GM21381 (cell line): ENCODE measurements at regions not wholly inside any gene's neighbourhood (a gene's known extent, or its start where the extent isn't known, plus 50 kb on each side); places are given as distances from the start of the nearest gene placed in this dataset.
"Not testable (repeated sequence)": the region's sequence is repeated elsewhere in the genome, so short reads cannot be mapped to it uniquely, and the experiment has no call there.

Source experiments
- ATAC-seq: cut with Tn5 transposase; IDR thresholded peaks from one replicate; pipeline ENCODE4 v1.9.1; 2021; ENCODE audit warnings: mild to moderate bottlenecking, moderate library complexity; ENCODE audit not compliant: unreplicated experiment

DNA sequence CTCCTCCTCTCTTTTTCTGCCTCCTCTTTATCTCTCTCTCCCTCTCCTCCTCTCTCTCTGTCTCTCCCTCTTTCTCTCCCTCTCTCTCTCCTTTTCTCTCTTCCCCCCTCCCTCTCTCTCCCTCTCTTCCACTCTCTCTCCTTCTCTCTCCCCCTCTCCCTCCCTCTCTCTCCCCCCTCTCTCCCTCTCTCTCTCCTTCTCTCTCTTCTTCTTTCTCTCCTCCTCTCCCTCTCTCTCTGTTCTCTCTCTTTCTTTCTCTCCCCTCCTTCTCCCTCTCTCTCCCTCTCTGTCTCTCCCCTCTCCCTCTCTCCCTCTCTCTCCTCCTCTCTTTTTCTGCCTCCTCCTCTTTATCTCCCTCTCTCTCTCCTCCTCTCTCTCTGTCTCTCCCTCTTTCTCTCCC is 197.4 kb downstream of the UQCRFS1 start:
- ATAC-seq: no peak

DNA sequence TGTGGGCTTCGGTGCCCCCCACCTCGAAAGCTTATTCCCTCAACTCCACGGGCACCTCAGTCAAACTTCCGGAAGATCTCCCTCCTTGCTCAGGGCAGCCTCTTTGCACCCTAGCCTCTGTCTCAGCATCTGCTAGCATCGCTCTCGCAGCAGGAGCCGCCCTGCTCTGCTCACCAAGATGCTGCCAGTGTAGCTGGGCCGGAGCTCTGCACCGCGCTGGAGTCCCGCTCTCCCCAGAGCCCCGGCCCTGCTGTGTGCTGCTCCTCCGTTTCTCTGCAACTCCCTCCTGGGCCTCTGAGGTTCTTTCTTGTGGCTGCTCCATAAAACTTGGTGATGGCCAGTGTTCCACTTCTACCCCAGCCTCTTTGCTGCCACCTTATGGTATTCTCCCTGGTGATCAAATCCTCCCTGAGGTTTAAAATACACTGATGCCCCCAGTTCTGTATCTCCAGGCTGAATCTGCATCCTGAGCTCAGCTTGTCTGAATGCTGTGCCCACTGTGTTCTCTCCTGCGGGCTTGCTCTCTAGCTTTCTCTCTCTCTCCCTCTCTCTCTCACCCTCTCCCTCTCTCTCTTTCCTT is 198.0 kb downstream of the UQCRFS1 start:
- no peak for ATAC-seq

DNA sequence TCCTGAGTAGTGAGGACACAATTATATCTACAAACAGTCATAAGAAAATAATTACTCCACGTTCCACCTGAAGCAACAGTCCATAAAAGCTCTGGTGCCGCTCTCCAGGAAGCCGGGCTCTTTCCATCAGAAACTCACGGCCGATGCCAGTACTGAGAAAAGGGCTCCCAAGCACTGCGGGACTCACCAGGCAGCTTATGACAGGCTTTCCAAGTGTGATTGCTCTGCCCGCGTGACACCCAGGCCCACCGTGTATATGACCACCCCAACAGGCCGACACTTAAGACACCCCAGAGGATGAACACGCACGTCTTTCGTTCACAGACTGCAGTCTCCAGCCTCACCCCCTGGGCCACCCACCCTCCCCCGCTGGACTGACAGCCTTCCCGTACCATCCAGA is 199.0 kb downstream of the UQCRFS1 start:
- no peak for ATAC-seq

DNA sequence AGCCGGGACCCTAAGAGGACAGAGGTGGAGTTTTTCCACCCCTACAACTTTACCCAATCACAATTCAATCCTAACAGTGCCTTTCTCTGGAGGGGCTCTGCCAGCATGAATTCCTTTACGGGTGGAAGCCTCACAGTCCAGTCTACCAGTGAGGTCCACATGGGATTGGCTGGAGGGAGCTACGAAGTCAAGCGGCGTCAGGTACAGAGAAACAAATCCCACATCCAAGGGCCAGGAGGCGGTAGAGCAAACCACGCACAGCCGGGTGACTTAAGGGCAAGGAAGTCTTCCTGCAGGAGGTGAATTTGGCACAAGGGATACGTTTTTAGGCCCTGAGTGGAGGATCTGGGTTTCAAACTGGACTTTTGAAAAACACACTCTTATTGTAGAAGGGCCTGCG is 199.6 kb downstream of the UQCRFS1 start:
- no peak for ATAC-seq

DNA sequence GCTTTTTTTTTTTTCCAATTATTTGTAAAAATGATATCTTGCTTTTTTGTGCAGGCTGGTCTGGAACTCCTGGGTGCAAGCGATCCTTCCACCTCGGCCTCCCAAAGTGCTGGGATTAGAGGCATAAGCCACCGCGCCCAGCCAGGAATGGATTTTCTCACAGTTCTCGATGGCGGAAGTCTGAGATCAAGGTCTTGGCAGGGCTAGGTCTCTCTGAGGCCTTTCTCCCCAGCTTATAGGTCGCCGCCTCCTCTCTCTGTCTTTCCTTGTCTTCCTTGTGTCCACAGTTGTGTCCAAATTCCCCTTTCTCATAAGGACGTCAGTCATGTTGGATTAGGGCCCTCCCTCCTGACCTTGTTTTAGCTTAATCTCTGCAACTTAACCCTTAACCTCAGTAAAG is 200.5 kb downstream of the UQCRFS1 start:
- ATAC-seq: no peak

DNA sequence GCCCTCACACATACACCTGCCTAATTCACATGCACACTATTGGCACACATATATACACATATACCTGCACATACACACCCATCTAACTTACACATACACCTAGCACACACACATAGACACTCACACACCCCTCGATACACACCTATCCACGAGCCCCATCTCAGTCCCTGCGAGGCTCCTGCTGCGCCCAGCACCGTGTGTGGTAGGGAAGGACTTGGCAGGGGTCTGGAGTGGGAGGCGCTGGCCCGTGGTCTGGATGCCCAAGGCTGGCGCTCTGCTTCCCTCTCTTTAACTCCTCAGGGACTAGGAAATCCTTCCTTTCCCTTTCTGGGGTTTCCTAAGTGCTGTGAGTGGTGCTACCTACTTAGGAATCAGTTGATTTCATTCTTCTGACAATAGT is 202.7 kb downstream of the UQCRFS1 start:
- ATAC-seq: no peak

DNA sequence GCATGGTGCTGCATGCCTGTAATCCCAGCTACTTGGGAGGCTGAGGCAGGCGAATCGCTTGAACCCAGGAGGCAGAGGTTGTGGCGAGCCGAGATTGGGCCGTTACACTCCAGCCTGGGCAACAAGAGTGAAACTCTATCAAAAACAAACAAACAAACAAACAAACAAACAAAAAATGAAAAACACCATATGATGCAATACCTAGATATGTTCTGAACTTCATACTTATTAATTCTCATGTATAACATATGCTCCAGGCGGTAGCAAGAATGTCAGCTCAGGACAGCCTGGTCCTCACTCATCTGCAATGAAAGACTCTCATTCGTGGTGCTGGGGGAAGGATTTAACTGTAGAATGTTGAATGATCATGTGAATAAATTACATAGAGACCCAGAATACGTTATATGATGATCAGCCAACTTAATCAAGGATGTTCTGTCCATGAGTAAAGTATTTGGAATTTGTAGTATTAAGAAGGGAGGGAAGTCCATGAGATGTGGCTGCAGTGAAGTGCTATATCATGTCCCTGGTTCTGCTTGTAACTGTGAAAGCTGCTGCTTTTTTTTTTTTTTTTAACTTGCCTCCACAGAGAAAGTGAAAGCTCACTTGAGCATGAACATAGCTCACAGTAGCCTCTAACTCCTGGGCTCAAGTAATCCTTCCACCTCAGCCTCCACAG is 206.8 kb downstream of the UQCRFS1 start:
- ATAC-seq: no peak

DNA sequence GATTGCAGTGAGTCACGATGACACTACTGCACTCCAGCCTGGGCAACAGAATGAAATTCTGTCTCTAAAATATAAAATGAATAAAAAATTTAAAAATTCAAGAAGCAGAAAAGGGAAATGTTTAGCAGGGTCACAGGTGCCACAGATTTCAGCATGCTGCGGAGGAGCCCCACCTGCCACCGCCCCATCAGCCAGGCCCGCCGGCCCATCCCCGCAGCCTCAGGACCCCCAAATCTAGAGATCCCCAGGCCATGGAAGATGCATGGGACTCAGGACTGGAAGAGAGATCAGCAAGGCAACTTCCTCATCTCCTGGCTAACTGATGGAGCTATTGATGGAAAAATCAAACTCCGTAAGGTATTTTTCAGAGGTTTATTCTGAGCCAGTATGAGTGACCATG is 208.2 kb downstream of the UQCRFS1 start:
- ATAC-seq: no peak

DNA sequence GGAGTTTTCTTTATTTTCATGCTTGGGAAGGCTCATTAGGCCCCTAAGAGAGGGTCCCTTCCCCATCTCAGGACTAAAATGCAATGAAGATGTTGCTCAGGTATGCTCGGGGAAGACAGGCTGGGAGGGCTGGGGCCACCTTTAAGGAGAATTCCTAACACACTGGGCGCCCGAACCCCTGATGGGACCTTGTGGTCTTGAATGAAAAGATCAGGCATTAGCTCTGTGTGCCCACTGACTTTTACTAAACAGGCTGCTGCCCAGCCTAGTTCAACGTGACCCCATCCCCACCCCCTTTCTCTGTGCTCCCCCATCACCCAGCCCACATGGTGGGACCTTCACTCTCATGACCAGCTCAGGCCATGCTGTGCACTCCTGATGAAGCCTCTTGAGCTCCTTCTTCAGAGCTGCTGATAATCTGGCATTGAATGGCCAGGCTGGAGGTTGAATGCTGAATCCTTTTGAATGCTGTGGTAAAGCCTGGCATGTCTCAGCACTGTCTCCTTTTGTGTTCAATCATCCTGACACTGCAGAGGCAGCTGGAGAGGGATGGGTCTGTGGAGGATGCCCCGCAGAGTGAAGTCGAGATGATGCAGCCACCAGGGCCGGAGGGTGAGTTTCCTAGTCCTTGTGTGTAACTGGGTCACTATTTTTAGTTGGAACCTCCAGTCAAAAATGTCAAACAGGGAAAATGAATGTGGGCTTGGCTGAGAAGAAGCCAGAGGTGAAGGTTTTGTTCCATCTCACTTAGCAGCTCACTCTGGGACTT is 209.1 kb downstream of the UQCRFS1 start:
- ATAC-seq: no peak

DNA sequence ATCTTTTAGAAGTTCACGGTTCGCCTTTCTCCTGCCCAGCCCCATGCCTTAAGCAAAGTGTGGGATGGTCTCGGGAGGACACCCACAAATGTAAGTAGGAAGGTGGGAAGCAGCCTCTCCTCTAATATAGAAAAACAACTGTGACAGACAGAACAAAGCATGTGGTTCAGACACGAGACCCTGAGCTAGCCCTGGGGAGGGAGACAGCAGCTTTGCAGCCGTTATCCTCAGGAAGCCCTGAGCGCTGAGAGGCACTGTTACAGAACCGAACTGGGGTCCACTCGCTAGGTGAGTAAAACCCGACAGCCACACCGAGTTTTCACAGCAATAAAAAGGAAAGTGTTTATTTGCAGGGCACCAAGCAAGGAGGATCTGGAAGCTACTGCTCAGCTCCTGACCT is 210.6 kb downstream of the UQCRFS1 start:
- ATAC-seq: no peak

DNA sequence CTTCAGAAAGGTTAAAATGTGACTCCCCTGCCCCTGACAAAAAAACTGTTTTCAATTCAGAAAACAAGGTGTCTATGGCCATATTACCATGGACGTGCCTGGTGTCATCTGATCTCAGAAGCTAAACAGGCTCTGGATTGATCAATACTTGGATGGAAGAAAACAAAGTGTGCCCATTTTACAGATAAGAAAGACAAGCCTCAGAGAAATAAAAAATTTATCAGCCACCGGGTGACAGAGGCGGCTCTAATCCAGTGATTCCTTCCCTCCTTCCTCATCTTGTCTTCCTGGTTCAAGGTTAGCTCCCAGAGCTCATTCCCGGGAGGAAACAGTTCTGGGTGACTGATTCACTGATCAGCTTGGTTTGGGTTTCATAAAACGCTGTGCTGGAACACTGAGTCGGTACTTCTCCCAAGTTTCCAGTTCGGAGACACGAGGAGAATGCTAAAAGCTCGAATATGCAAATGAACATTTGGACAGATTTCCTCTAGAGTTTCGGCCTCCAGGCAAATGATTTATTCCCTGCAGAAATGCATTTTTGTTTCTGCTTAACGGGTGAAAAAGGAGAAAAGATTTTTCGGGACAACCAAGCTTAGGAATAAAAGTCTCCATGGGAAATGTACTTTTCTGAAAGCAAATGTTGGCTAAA is 211.2 kb downstream of the UQCRFS1 start:
- ATAC-seq: no peak

DNA sequence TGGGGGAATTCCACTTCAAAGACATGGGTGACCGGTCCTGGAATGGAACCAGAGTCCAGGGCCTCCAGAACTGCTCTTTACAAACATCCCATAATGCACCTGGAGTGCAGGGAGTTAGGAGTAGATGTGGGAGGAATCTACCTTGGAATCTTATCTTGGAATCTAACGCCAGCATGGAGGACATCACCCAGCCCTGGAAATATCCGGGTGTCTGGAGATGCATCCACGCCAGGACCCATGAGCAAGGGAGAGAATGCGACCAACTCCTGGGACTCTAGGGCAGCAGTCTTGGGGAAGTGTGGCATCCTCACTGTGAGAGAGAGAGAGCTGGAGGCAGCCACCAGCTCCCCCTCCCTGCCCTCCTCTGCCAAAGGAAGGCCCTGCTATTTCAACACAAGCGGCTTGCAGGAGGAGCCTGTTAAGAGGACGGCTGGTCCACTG is 211.8 kb downstream of the UQCRFS1 start:
- no peak for ATAC-seq

DNA sequence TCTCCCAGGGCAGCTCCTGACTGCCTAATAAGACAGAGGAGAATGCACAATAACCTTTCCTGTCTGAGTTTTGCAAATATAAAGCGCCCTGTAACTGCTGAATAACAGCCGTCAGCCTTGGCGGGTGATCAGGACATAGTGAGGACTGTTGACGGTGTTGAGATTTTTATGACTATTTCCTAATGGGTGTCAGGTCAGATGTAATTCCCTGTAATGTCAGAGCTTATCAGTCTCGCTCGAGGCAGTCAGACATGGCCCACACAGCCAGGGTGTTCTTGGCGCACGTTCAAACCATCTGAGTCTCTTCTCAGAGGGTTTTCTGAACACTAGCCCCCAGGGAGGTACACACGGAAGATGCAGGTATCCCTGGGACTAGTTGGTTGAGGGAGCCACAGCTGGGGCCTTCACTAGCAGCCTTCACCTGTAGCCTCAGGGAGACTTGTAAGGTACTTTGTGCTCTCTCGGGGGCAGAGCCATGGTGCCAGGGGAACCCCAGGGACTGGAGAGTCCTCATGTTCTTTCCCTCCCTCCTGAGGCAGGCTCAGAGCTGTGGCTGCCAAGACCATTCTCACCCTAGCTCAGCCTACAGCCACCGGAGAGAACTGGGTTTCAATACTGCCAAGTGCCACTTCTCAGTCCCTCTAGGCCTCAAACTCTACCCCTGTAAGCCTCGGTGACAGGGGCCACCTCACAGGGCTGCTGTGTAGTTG is 213.1 kb downstream of the UQCRFS1 start:
- ATAC-seq: no peak

DNA sequence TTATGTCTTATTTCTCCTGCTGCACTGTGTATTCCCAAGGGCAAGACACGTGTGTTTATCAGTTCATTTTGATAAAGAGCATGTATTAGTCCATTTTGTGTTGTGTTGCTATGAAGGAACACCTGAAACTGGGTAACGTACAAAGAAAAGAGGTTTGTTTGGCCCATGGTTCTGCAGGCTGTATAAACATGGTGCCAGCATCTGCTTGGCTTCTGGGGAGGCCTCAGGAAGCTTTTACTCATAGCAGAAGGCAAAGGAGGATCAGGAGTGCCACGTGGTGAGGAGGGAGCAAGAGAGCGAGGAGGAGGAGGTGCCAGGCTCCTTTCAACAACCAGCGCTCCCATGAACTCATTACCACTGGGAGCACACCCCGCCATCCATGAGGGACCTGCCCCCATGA is 214.0 kb downstream of the UQCRFS1 start:
- ATAC-seq: no peak

DNA sequence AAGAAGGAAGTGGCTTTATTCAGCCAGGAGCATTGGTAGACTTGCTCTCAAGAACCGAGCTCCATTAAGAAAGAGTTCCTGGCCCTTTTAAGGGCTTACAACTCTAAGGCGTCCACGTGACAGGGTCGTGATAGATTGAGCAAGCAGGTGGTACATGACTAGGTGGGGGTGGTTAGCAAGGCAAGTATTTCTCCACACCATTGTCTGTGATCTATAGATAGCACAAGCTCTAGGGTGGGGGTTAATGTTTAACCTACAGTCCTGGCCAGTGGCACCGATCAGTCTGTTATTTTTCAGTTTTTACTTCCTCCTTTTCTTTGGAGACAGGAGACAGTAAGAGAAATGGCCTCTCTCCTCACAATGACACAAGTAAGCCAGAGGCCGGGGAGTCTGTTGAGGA is 215.1 kb downstream of the UQCRFS1 start:
- ATAC-seq: not testable (repeated sequence)

DNA sequence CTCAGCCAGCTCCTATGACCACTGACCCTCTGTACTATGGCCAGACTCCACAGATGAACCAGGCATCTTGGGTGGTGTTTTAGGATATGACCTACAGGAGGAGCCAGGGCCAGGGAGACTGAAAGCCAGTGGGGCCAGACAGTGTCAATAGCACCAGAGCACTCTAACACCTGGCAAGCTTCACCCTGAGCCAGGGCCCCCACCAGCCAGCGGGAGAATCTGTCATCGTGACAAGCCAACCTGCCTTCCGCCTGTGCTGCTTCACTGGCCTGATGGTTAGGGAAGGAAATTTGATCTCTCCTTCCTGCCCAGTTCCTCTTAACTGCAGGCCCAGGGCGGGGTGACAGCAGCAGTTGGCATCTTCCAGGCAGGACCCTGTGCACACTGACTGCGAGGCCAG is 222.4 kb downstream of the UQCRFS1 start:
- no peak for ATAC-seq

DNA sequence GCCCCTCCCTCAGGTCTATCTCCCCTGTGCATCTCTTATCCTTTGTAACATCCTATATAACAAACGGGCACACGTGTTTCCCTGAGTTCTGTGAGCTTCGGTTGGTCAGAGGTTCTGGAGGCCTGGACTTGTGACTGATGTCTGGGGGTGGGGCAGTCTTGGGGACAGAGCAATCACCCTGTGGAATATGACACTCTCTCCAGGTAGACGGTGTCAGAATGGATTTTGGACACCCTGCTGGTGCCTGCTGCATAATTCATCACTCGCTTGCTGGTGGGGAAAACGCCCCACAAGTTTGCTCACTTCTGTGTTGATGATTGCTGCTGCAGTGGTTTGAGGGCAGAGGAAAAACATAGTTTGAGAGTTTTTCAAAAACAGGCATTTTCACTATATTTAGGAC is 223.2 kb downstream of the UQCRFS1 start:
- no peak for ATAC-seq

DNA sequence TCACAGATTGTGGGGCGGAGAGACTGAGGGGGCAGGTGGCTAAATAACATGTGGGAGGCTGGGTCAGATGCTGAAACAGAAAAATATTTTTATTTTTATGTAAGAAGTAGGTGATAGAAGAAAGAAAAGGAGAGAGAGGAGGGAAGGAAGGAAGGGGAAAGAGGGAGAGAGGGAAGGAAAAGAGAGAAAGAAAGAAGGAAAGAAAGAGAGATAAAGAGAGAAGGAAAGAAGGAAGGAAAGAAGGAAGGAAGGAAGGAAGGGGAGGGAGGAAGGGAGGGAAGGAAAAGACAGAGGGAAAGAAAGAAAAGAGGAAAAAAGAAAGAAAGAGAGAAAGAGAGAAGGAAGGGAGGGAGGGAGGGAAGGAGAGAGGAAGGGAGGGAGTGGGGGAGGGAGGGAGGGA is 224.9 kb downstream of the UQCRFS1 start:
- no peak for ATAC-seq

DNA sequence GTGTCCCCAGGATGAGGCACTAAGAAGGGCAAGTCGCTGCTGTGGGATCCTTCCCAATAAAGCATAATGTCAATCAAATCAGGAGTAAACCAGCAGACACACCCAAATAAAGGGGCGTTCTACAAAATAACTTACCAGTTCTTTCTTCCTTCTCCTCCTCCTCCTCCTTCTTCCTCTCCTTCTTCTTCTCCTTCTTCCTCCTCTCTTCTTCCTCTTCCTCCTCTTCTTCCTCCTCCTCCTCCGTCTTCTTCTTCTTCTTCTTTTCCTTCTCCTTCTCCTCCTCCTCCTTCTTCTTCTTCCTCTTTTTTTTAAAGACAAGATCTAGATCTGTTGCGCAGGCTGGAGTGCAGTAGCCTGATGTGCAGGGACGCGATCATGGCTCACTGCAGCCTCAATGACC is 225.8 kb downstream of the UQCRFS1 start:
- ATAC-seq: no peak

DNA sequence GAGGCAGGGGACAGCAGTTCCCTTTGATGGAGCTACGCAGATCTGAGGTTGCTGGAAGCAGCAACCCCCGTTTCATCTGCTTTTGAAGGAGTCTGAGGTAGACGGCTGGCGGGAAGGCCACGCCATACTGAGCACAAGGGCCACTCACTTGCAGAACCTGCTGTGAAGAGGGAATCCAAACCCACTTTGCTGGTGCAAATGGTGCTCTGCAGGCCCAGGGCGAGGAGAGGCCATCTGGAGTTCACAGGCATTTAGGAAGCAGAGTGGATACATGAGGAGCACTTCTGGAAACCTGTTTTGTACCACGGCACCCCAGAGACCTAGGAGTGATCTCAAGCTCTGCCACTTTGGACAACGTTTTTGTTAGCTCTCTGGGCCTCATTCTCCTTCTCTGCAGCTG is 227.8 kb downstream of the UQCRFS1 start:
- ATAC-seq: no peak

DNA sequence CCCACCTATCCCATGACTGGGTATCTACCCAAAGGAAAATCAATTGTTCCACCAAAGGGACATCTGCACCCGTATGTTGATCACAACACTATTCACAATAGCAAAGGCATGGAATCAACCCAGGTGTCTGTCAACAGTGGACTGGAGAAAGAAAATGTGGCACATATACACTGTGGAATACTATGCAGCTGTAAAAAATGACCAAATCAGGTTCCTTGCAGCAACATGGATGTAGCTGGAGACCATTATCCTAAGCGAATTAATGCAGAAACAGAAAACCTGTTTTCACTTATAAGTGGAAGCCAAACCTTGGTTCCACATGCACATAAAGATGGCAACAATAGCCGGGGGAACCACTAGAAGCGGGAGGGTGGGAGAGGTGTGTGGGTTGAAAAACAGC is 228.6 kb downstream of the UQCRFS1 start:
- no peak for ATAC-seq
